ENCODE measurements at regions not wholly inside any gene's neighbourhood (a gene's known extent, or its start where the extent isn't known, plus 50 kb on each side); places are given as distances from the start of the nearest gene placed in this dataset.

DNA sequence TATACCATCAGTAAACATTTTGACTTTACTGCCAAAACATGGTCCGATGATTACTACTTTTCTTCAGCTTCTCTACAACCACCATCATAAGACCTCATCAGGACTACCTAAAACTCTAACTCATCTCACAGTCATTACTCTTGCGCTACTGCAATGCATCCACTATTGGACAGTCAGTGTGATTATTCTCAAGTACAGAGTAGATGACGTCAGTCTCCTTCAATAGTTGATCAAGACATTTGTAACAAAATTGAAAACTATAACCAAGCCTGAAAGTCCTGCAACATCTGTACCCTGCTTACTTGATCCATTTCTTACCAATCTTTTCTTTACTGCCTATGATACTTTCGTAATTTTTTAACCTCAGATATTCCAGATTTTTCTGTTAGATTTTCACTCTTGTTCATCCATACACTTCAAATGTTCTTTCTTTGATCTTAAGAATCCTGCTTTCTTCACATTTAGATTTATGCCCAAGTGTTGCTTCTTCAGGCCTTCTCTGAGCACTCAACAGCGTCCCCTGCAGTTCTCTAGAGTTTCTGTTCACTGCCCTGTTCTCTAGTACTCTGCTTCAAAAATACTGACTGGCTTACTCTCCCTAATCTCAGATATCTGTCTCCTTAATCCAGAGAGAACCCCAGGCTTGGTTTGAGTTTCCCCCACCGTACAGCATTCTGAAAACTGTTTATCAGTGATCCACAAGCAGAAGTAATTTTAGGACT lies 1517.6 kb downstream of the STIM2 start:
- Histone ChIP-seq H3K4me2 (no peak overlapping the region), H3K9me2 (no peaks in the 10 kb centered on the region), H3K27me3 (ENCODE audit: insufficient read depth) (no peaks in the 10 kb centered on the region), H3F3A (replicated peaks; ENCODE audit: insufficient read depth) (no peaks in the 10 kb centered on the region), H3K9me3 (peaks cover 4% of the 10 kb centered on the region; the same call in 1 of the 2 replicates), H2AFZ (ENCODE audit: low read depth) (no peak overlapping the region), H3K9ac (no peak overlapping the region), H4K20me1 (ENCODE audit: insufficient read depth) (no peaks in the 10 kb centered on the region), H3K4me1 (ENCODE audit: control insufficient read depth in 1 of 2, insufficient read depth in 2 of 2, low read depth in 1 of 2, low read length in 1 of 2) (no peaks in the 10 kb centered on the region), H3K36me3 (replicated peaks in 1 of 2; ENCODE audit: control insufficient read depth in 1 of 2, insufficient read depth in 2 of 2, low read length in 1 of 2) (no peaks in the 10 kb centered on the region), H3K27ac (ENCODE audit: low read depth in 2 of 2, low read length in 1 of 2) (no peak overlapping the region), H3K4me3 (ENCODE audit: low read depth in 2 of 2, low read length in 1 of 2) (no peak overlapping the region), H3K79me2 (ENCODE audit: insufficient read depth) (no peaks in the 10 kb centered on the region)
- DNase-seq: no peak
- CTCF ChIA-PET: no interaction called here
- 39% methylated on average over 6 of the region's 6 CpGs for WGBS (ENCODE audit: low lambda C conversion rate)
- POLR2A ChIA-PET: no interaction called here
- no peak for TF ChIP-seq GATA2 (CRISPR knock-in tag; IDR thresholded peaks at IDR 0.05)
- TF ChIP-seq ELF1 (IDR thresholded peaks at IDR 0.05): no peak
- TF ChIP-seq, protein P1, sequence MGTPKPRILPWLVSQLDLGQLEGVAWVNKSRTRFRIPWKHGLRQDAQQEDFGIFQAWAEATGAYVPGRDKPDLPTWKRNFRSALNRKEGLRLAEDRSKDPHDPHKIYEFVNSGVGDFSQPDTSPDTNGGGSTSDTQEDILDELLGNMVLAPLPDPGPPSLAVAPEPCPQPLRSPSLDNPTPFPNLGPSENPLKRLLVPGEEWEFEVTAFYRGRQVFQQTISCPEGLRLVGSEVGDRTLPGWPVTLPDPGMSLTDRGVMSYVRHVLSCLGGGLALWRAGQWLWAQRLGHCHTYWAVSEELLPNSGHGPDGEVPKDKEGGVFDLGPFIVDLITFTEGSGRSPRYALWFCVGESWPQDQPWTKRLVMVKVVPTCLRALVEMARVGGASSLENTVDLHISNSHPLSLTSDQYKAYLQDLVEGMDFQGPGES (IDR thresholded peaks at IDR 0.05; ENCODE audit: low read depth, low read length): no peak
- TF ChIP-seq, protein P2, sequence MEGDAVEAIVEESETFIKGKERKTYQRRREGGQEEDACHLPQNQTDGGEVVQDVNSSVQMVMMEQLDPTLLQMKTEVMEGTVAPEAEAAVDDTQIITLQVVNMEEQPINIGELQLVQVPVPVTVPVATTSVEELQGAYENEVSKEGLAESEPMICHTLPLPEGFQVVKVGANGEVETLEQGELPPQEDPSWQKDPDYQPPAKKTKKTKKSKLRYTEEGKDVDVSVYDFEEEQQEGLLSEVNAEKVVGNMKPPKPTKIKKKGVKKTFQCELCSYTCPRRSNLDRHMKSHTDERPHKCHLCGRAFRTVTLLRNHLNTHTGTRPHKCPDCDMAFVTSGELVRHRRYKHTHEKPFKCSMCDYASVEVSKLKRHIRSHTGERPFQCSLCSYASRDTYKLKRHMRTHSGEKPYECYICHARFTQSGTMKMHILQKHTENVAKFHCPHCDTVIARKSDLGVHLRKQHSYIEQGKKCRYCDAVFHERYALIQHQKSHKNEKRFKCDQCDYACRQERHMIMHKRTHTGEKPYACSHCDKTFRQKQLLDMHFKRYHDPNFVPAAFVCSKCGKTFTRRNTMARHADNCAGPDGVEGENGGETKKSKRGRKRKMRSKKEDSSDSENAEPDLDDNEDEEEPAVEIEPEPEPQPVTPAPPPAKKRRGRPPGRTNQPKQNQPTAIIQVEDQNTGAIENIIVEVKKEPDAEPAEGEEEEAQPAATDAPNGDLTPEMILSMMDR (IDR thresholded peaks at IDR 0.05): peak; percentile 19; the same call in 1 of the 2 replicates
- no peak for TF ChIP-seq FOXM1 (IDR thresholded peaks at IDR 0.05; ENCODE audit: low read depth)
- no peak for TF ChIP-seq TEAD4 (IDR thresholded peaks at IDR 0.05; ENCODE audit: borderline replicate concordance, insufficient read depth)
- no peak for TF ChIP-seq NFIC (IDR thresholded peaks at IDR 0.05; ENCODE audit: borderline replicate concordance)

DNA sequence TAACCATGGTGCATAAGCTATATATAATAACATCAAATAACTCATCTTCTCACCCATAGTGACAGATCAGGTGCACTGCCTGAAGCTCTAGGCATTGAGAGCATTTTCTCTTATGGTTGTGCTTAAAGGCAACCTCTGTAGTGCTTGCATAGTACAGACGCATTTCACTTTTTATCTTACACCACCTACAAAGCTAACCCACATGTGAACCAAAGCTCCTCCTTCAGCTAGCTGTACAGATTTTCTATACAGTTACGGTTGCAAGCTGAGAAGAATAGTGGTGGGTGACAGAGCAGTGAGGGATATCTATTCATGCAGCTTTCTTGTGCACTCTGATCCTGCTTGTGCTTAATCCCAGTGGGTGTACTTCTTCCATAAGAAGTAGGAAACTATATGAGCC lies 1525.2 kb downstream of the STIM2 start:
- ChIA-PET CTCF (no interaction called here), POLR2A (no interaction called here)
- H3K27me3 ChIP-seq (ENCODE audit: insufficient read depth): no peaks in the 10 kb centered on the region
- H3K36me3 ChIP-seq (replicated peaks in 1 of 2; ENCODE audit: control insufficient read depth in 1 of 2, insufficient read depth in 2 of 2, low read length in 1 of 2): no peaks in the 10 kb centered on the region
- no peaks in the 10 kb centered on the region for H3K4me1 ChIP-seq (ENCODE audit: control insufficient read depth in 1 of 2, insufficient read depth in 2 of 2, low read depth in 1 of 2, low read length in 1 of 2)
- no peaks in the 10 kb centered on the region for H3K9me2 ChIP-seq
- TF ChIP-seq RCOR1 (IDR thresholded peaks at IDR 0.05; ENCODE audit: low read length) (no peak), SMC3 (IDR thresholded peaks at IDR 0.05; ENCODE audit: low read depth, low read length) (no peak)
- H2AFZ ChIP-seq (ENCODE audit: low read depth): no peak overlapping the region
- no peak overlapping the region for H3K9ac ChIP-seq
- H3K4me3 ChIP-seq (ENCODE audit: low read depth in 2 of 2, low read length in 1 of 2): no peak overlapping the region
- H3K79me2 ChIP-seq (ENCODE audit: insufficient read depth): no peaks in the 10 kb centered on the region
- WGBS (ENCODE audit: low lambda C conversion rate): 36% methylated on average over 2 of the region's 2 CpGs
- no peaks in the 10 kb centered on the region for H4K20me1 ChIP-seq (ENCODE audit: insufficient read depth)
- peaks cover 4% of the 10 kb centered on the region; the same call in 1 of the 2 replicates for H3K9me3 ChIP-seq
- H3K4me2 ChIP-seq: no peak overlapping the region
- H3F3A ChIP-seq (replicated peaks; ENCODE audit: insufficient read depth): no peaks in the 10 kb centered on the region
- no peak for DNase-seq
- no peak overlapping the region for H3K27ac ChIP-seq (ENCODE audit: low read depth in 2 of 2, low read length in 1 of 2)

Measured in SK-N-SH (cell line).